K562 (cell line): ENCODE measurements at regions not wholly inside any gene's neighbourhood (a gene's known extent, or its start where the extent isn't known, plus 50 kb on each side); places are given as distances from the start of the nearest gene placed in this dataset.
A peak's percentile ranks its signal among the peaks of the same experiment; 100 is the strongest.

Experiments used
- ATAC-seq: fragments of 200-7000 bp; cut with Tn5 transposase; 3 replicates; pipeline ENCODE4 v1.9.1; 2020; ENCODE audit warnings: moderate library complexity
- BruUV-seq: library from RNA; stranded (reverse); fragments of 400-500 nt; replicated peaks from 2 replicates; lab custom pipeline; 2021; lab: Mats Ljungman, UMichigan
- CTCF ChIA-PET: fragments of 300-600 bp; formaldehyde crosslinking; extraction: SDS; loops from one replicate; lab custom pipeline; 2021; ENCODE audit warnings: low intra/inter-chr PET ratio; lab: Yijun Ruan, JAX
- POLR2A ChIA-PET: fragments of 300-600, 350-650 bp; sonication (Branson Sonifier 250); formaldehyde crosslinking; extraction: SDS; loops from one replicate; lab custom pipeline; 2021; ENCODE audit warnings: antibody characterized with exemption, inconsistent platforms; lab: Yijun Ruan, JAX
- DNase-seq, 4 experiments: peaks; one replicate each; pipeline versions ENCODE4 v3.0.0 to v3.0.0-alpha.2; 2011 to 2018; ENCODE audit warnings: low spot score in 3 of 4, mixed read lengths in 3 of 4; ENCODE audit errors: extremely low read depth in 1 of 4
- FAIRE-seq: peaks from 2 replicates; lab custom pipeline; 2011; peaks lifted over from hg19 to GRCh38; lab: Jason Lieb, UNC
- H2AFZ ChIP-seq: 2 replicates; pipeline ENCODE4 v1.6.0; 2011; ENCODE audit warnings: low read depth, low read length, control low read depth, inconsistent platforms
- H3K27ac ChIP-seq: fragments of 200-600 bp; 3 replicates; pipeline ENCODE4 v1.8.0; 2011; ENCODE audit warnings: low read depth, mild to moderate bottlenecking, control low read depth, inconsistent platforms, low read length, moderate library complexity, mixed read lengths; ENCODE audit errors: extremely low read depth
- H3K27me3 ChIP-seq, 2 experiments: fragments of 300-600 bp in 1 of 2; 2 replicates in 1 of 2; 3 replicates in 1 of 2; pipeline versions ENCODE4 v1.6.0 to v1.8.0; 2011; ENCODE audit warnings: inconsistent platforms in 2 of 2, low read length in 2 of 2, mild to moderate bottlenecking in 1 of 2, mixed read lengths in 1 of 2, moderate library complexity in 1 of 2; ENCODE audit not compliant: control insufficient read depth in 2 of 2, insufficient read depth in 2 of 2
- H3K36me3 ChIP-seq: fragments of 300-600 bp; 3 replicates; pipeline ENCODE4 v1.8.0; 2011; ENCODE audit warnings: mild to moderate bottlenecking, low read length, inconsistent platforms; ENCODE audit not compliant: control insufficient read depth, insufficient read depth
- H3K4me1 ChIP-seq, 2 experiments: fragments of 200-600 bp in 1 of 2; replicated peaks in 1 of 2; 2 replicates in 1 of 2; 3 replicates in 1 of 2; pipeline versions ENCODE4 v1.5.1 to v1.8.0; 2011; ENCODE audit warnings: inconsistent platforms in 2 of 2, low read length in 2 of 2, mild to moderate bottlenecking in 1 of 2, mixed read lengths in 1 of 2, moderate library complexity in 1 of 2; ENCODE audit not compliant: control insufficient read depth in 2 of 2, insufficient read depth in 2 of 2
- H3K4me2 ChIP-seq: 2 replicates; pipeline ENCODE4 v1.6.1; 2011; ENCODE audit warnings: low read length, control low read depth, inconsistent platforms, mixed read lengths; ENCODE audit not compliant: insufficient read depth
- H3K4me3 ChIP-seq: fragments of 200-600 bp; sonication (generic), shearing (Covaris generic); 2 replicates; pipeline ENCODE4 v1.5.1; 2016; ENCODE audit warnings: control low read depth, inconsistent platforms
- H3K79me2 ChIP-seq: fragments of 200-600 bp; 3 replicates; pipeline ENCODE4 v1.8.0; 2011; ENCODE audit warnings: low read length, inconsistent platforms; ENCODE audit not compliant: control insufficient read depth, insufficient read depth
- H3K9ac ChIP-seq, 2 experiments: 2 replicates each; pipeline versions ENCODE4 v1.6.0 to v1.6.1; 2011; ENCODE audit warnings: low read depth in 2 of 2, low read length in 2 of 2, control low read depth in 1 of 2, inconsistent platforms in 1 of 2, mild to moderate bottlenecking in 1 of 2, mixed read lengths in 1 of 2; ENCODE audit not compliant: insufficient read depth in 1 of 2
- H3K9me1 ChIP-seq: one replicate; pipeline ENCODE4 v1.6.0; 2011; ENCODE audit warnings: inconsistent platforms, mild to moderate bottlenecking, low read length, moderate library complexity; ENCODE audit not compliant: control insufficient read depth, insufficient read depth
- H3K9me3 ChIP-seq: replicated peaks from 2 replicates; pipeline ENCODE4 v1.5.1; 2011; ENCODE audit warnings: low read depth, low read length, inconsistent platforms; ENCODE audit not compliant: control insufficient read depth, insufficient read depth
- H4K20me1 ChIP-seq: replicated peaks from 2 replicates; pipeline ENCODE4 v1.6.1; 2011; ENCODE audit warnings: low read length, inconsistent platforms, mixed read lengths; ENCODE audit not compliant: control insufficient read depth, insufficient read depth
- CSDE1 ChIP-seq, 2 experiments: fragments of 450-650 bp; IDR thresholded peaks; 2 replicates each; pipeline ENCODE4 v1.6.1; 2016; ENCODE audit warnings: mild to moderate bottlenecking in 1 of 2
- GATAD2B ChIP-seq: fragments of 450-650 bp; IDR thresholded peaks from 2 replicates; pipeline ENCODE4 v1.6.1; 2017; ENCODE audit warnings: mild to moderate bottlenecking, borderline replicate concordance
- JUND ChIP-seq, 2 experiments: IDR thresholded peaks; 2 replicates in 1 of 2; 3 replicates in 1 of 2; pipeline ENCODE4 v1.6.1; 2011; ENCODE audit warnings: borderline replicate concordance in 2 of 2, low read depth in 2 of 2, low read length in 2 of 2, improper control_type of control experiment in 1 of 2, missing biosample characterization in 1 of 2, missing genetic modification characterization in 1 of 2, missing genetic modification reagents in 1 of 2
- MAFF ChIP-seq: IDR thresholded peaks from 2 replicates; pipeline ENCODE4 v1.6.1; 2012; ENCODE audit warnings: low read length, improper control_type of control experiment
- MAFK ChIP-seq: IDR thresholded peaks from 2 replicates; pipeline ENCODE4 v1.6.1; 2011; ENCODE audit warnings: low read length, improper control_type of control experiment
- MECOM ChIP-seq: fragments of 250-450 bp; sonication (Bioruptor Pico); IDR thresholded peaks from 2 replicates; pipeline ENCODE4 v1.8.0; 2022; ENCODE audit warnings: inconsistent platforms
- NFE2 ChIP-seq: IDR thresholded peaks from 2 replicates; pipeline ENCODE4 v1.6.1; 2014; ENCODE audit warnings: antibody characterized with exemption, low read depth
- NFRKB ChIP-seq: fragments of 450-650 bp; IDR thresholded peaks from 2 replicates; pipeline ENCODE4 v1.6.1; 2016; ENCODE audit warnings: low read depth
- NR2C2 ChIP-seq, 2 experiments: fragments of 200-800 bp in 1 of 2; sonication (Bioruptor generic) in 1 of 2; sonication (generic) in 1 of 2; formaldehyde crosslinking in 1 of 2; IDR thresholded peaks; 2 replicates each; pipeline versions ENCODE4 v1.6.1 to v1.8.0; 2016 to 2022; ENCODE audit warnings: mild to moderate bottlenecking in 1 of 2, missing compliant biosample characterization in 1 of 2, missing genetic modification characterization in 1 of 2, missing genetic modification reagents in 1 of 2
- SIN3A ChIP-seq, 2 experiments: fragments of 150-350 bp in 1 of 2; IDR thresholded peaks; 2 replicates each; pipeline ENCODE4 v1.6.1; 2011 to 2016; ENCODE audit warnings: borderline replicate concordance in 2 of 2, low read depth in 2 of 2, low read length in 2 of 2, mild to moderate bottlenecking in 2 of 2, moderate library complexity in 2 of 2; ENCODE audit not compliant: control insufficient read depth in 1 of 2
- SMARCC2 ChIP-seq: fragments of 450-650 bp; IDR thresholded peaks from 2 replicates; pipeline ENCODE4 v1.6.1; 2017; ENCODE audit warnings: antibody characterized with exemption, moderate library complexity, mild to moderate bottlenecking, low read depth
- TAF1 ChIP-seq: IDR thresholded peaks from 2 replicates; pipeline ENCODE4 v1.6.1; 2011; ENCODE audit warnings: mild to moderate bottlenecking, low read length, moderate library complexity; ENCODE audit not compliant: insufficient read depth, control insufficient read depth, severe bottlenecking; ENCODE audit errors: extremely low read depth
- TAL1 ChIP-seq: fragments of 450-650 bp; IDR thresholded peaks from 2 replicates; pipeline ENCODE4 v1.6.1; 2016; ENCODE audit warnings: mild to moderate bottlenecking
- TEAD4 ChIP-seq, 2 experiments: sonication (generic) in 1 of 2; formaldehyde crosslinking in 1 of 2; IDR thresholded peaks; 2 replicates each; pipeline versions ENCODE4 v1.6.1 to v1.8.0; 2012 to 2022; ENCODE audit warnings: borderline replicate concordance in 1 of 2, inconsistent platforms in 1 of 2, low read length in 1 of 2, mild to moderate bottlenecking in 1 of 2, missing genetic modification reagents in 1 of 2
- TGIF2 ChIP-seq: sonication (generic); formaldehyde crosslinking; IDR thresholded peaks from 2 replicates; pipeline ENCODE4 v1.8.1; 2022; ENCODE audit warnings: mild to moderate bottlenecking, missing genetic modification reagents, moderate library complexity
- ZNF347 ChIP-seq: fragments of 450-650 bp; formaldehyde crosslinking; IDR thresholded peaks from 2 replicates; pipeline ENCODE4 v1.4.0; 2020; ENCODE audit warnings: low read depth, mild to moderate bottlenecking, moderate library complexity
- WGBS: fragments of 100-300 bp; shearing (Covaris generic); methylation state at CpG from one replicate; pipeline ENCODE4 v1.1.6; 2016; ENCODE audit warnings: low coverage, mixed read lengths; ENCODE audit not compliant: insufficient coverage; ENCODE audit errors: missing lambda C conversion rate; 5-methylcytosine and 5-hydroxymethylcytosine counted together
- in situ Hi-C: fragments of 300-500 bp; cut with MboI; formaldehyde crosslinking; loops from 4 replicates; pipeline ENCODE4 v1.15.0; 2018; ENCODE audit warnings: inconsistent platforms, mixed read lengths
- intact Hi-C: fragments of 100-400 bp; cut with micrococcal nuclease; formaldehyde crosslinking; loops from 2 replicates; pipeline ENCODE4 v1.14.2; 2022
- TF ChIP-seq, protein P1 (sequence below): fragments of 450-650 bp; formaldehyde crosslinking; IDR thresholded peaks from 2 replicates; pipeline ENCODE4 v1.4.0; 2020; ENCODE audit warnings: mild to moderate bottlenecking
- TF ChIP-seq, protein P2 (sequence below): fragments of 250-450 bp; sonication (Bioruptor Pico); IDR thresholded peaks from 2 replicates; pipeline ENCODE4 v1.8.0; 2021; ENCODE audit warnings: mild to moderate bottlenecking, moderate library complexity

DNA sequence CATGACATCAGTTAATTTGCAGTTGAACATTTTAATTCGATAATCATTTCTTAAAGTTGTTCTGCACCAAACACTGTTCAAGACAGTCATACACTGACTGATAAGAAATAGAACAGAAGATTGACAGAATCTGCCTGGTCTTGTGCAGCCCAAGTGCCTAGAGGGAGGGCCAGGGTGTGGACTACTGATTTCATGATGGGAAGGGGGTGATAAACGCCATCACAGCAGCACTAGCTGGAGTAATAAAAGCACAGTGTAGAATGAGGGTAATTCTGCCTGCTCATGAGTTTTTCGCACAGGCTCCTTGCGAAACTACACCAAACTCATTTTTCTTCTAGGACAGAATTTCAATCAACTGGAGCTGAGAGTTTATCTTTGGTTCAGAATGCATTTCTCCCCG lies 270.1 kb downstream of the ARL4A start:
- 0% methylated on average over 5 of the region's 5 CpGs for WGBS
- H3K4me1 ChIP-seq, result peaks cover 0 to 13% of the 10 kb centered on the region in 2 experiments; a peak in 2 of 5 replicates
- intact Hi-C loops, result no loop called here
- FAIRE-seq (peak; percentile 72), ATAC-seq (peak; percentile 82), DNase-seq (peak; percentile 10 to 79 (median 41))
- no peaks in the 10 kb centered on the region for H3K9me1 ChIP-seq
- H3K36me3 ChIP-seq, result no peaks in the 10 kb centered on the region
- H3K79me2 ChIP-seq, result no peaks in the 10 kb centered on the region
- no peak overlapping the region for H3K27ac ChIP-seq
- H2AFZ ChIP-seq, result no peak overlapping the region
- H3K4me3 ChIP-seq, result no peak overlapping the region
- H3K9me3 ChIP-seq, result no peaks in the 10 kb centered on the region
- in situ Hi-C loops, result no loop called here
- ChIA-PET POLR2A (interaction anchor here (0.7 kb wide), 1 partner anchor 13 kb away, joined by 3 read pairs; no protein-coding TSS in a partner anchor), CTCF (no interaction called here)
- BruUV-seq, result no TSS peak
- no peaks in the 10 kb centered on the region for H3K27me3 ChIP-seq
- H4K20me1 ChIP-seq, result no peaks in the 10 kb centered on the region
- peak overlapping the region; percentile 19; the same call in 1 of the 2 replicates for H3K4me2 ChIP-seq
- no peak overlapping the region for H3K9ac ChIP-seq
- TF ChIP-seq JUND (IDR thresholded peaks at IDR 0.05; ENCODE audit: borderline replicate concordance, low read depth, low read length) (no peak), JUND (tag; IDR thresholded peaks at IDR 0.05; ENCODE audit: borderline replicate concordance, low read depth, low read length) (no peak; the same call in 2 of the 3 replicates), MECOM (CRISPR knock-in tag) (no peak), NFRKB (no peak), NFE2 (no peak), TAL1 (peak; percentile 40; the same call in 1 of the 2 replicates), TAF1 (no peak), CSDE1 (IDR thresholded peaks at IDR 0.05) (no peak), SIN3A (IDR thresholded peaks at IDR 0.05; ENCODE audit: borderline replicate concordance in 2 of 2, control insufficient read depth in 1 of 2, low read depth in 2 of 2, low read length in 2 of 2) (no peak), TEAD4 (IDR thresholded peaks at IDR 0.05; ENCODE audit: low read length) (peak; percentile 37), TEAD4 (CRISPR knock-in tag; IDR thresholded peaks at IDR 0.05; ENCODE audit: borderline replicate concordance) (no peak), GATAD2B (no peak), SMARCC2 (no peak), MAFK (peak; percentile 29), TGIF2 (CRISPR knock-in tag) (no peak), ZNF347 (CRISPR knock-in tag) (no peak), MAFF (no peak), NR2C2 (CRISPR knock-in tag; IDR thresholded peaks at IDR 0.05) (no peak), NR2C2 (tag; IDR thresholded peaks at IDR 0.05) (no peak)
- TF ChIP-seq, protein P1, sequence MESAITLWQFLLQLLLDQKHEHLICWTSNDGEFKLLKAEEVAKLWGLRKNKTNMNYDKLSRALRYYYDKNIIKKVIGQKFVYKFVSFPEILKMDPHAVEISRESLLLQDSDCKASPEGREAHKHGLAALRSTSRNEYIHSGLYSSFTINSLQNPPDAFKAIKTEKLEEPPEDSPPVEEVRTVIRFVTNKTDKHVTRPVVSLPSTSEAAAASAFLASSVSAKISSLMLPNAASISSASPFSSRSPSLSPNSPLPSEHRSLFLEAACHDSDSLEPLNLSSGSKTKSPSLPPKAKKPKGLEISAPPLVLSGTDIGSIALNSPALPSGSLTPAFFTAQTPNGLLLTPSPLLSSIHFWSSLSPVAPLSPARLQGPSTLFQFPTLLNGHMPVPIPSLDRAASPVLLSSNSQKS, result no peak
- TF ChIP-seq, protein P2, sequence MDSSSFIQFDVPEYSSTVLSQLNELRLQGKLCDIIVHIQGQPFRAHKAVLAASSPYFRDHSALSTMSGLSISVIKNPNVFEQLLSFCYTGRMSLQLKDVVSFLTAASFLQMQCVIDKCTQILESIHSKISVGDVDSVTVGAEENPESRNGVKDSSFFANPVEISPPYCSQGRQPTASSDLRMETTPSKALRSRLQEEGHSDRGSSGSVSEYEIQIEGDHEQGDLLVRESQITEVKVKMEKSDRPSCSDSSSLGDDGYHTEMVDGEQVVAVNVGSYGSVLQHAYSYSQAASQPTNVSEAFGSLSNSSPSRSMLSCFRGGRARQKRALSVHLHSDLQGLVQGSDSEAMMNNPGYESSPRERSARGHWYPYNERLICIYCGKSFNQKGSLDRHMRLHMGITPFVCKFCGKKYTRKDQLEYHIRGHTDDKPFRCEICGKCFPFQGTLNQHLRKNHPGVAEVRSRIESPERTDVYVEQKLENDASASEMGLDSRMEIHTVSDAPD (CRISPR knock-in tag), result no peak
